Activated CD8-positive, alpha-beta memory T cell treated with anti-CD3 and anti-CD28 coated beads, Interleukin-2, amount 10 ng/mL, durations not matched to agents 7 days and 5 days (primary cell): ENCODE measurements at regions not wholly inside any gene's neighbourhood (a gene's known extent, or its start where the extent isn't known, plus 50 kb on each side); places are given as distances from the start of the nearest gene placed in this dataset.

Experiments
- ATAC-seq: fragments of 150-1000 bp; cut with Tn5 transposase; one replicate; pipeline ENCODE4 v1.10.0; 2021; ENCODE audit warnings: moderate library complexity
- CTCF ChIA-PET: fragments of 350-600 bp; sonication (Branson Sonifier 250); formaldehyde crosslinking; loops from one replicate; lab custom pipeline; 2021; ENCODE audit warnings: antibody characterized with exemption; lab: Charles Lee
- DNase-seq: peaks from one replicate; pipeline ENCODE4 v3.0.0-alpha.2; 2020
- H3K27ac Mint-ChIP-seq: one replicate; pipeline ENCODE4 v1.8.0; 2021; ENCODE audit warnings: mild to moderate bottlenecking, mixed read lengths
- H3K27me3 Mint-ChIP-seq: one replicate; pipeline ENCODE4 v1.8.0; 2021; ENCODE audit warnings: mixed read lengths
- H3K36me3 Mint-ChIP-seq: one replicate; pipeline ENCODE4 v1.8.0; 2021; ENCODE audit warnings: mild to moderate bottlenecking, mixed read lengths
- H3K4me1 Mint-ChIP-seq: one replicate; pipeline ENCODE4 v1.8.0; 2021; ENCODE audit warnings: mixed read lengths
- H3K4me3 Mint-ChIP-seq: one replicate; pipeline ENCODE4 v1.8.0; 2021; ENCODE audit warnings: mild to moderate bottlenecking, moderate library complexity, mixed read lengths
- H3K9me3 Mint-ChIP-seq: one replicate; pipeline ENCODE4 v1.8.0; 2022; ENCODE audit warnings: low read depth, mixed read lengths

GRCh38 chrX:39564751-39565150 lies 533.0 kb downstream of the BCOR start:
- no peak overlapping the region for H3K4me3 Mint-ChIP-seq
- H3K36me3 Mint-ChIP-seq: no peaks in the 10 kb centered on the region
- no peak for DNase-seq
- H3K27me3 Mint-ChIP-seq: no peaks in the 10 kb centered on the region
- CTCF ChIA-PET: no interaction called here
- H3K27ac Mint-ChIP-seq: no peak overlapping the region
- no peak for ATAC-seq
- no peaks in the 10 kb centered on the region for H3K4me1 Mint-ChIP-seq
- H3K9me3 Mint-ChIP-seq: no peaks in the 10 kb centered on the region

- no peak for ATAC-seq
- H3K36me3 Mint-ChIP-seq: no peaks in the 10 kb centered on the region
- no peak for DNase-seq
- no peak overlapping the region for H3K27ac Mint-ChIP-seq
- peaks cover 4% of the 10 kb centered on the region for H3K27me3 Mint-ChIP-seq
- no peak overlapping the region for H3K4me3 Mint-ChIP-seq
- CTCF ChIA-PET: no interaction called here
- H3K9me3 Mint-ChIP-seq: no peaks in the 10 kb centered on the region
- peaks cover 13% of the 10 kb centered on the region for H3K4me1 Mint-ChIP-seq
Measured at GRCh38 chrX:39574178-39574577, 523.6 kb downstream of the BCOR start.

DNA sequence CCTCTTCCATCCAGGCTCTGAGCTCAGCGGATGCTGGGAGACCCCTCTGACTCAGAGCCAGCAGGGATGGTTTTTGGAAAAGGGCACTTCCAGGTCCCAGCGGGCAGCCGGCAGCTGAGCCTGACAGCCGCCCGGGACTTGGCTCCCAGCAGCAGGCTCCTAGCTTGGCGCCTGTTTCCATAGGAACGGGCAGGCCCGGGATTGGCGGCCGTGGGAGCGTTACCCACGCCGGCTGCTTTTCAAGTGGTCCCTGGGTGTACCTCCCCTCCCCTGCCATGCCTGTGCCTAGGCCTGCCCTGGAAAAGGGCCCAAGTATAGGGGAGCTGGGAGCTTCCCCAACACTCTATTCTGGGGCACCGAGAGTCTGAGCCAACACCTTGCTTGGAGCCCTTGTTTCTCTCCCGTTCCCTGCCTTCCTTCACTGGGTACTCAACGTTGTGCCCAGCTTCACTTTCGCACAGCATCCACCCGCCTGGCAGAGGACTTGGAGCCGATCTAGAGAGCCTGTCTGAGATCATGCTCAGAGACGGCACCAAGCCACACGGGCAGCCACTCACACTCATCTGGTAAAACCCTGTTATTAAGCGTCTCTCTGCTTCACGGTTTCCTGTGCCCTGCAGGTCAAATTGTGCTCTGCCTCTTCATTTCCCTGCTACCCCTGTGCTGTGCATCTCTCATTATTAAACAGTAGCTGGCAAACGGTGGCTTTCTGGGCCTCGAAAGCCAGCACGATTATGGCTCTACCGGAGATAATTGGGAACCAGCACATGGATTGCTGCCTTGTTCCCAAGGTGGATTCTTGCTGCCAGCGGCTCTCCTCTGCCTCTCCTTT lies 521.5 kb downstream of the BCOR start:
- ATAC-seq (no peak), DNase-seq (no peak)
- no peaks in the 10 kb centered on the region for H3K36me3 Mint-ChIP-seq
- CTCF ChIA-PET: no interaction called here
- peaks cover 16% of the 10 kb centered on the region for H3K4me1 Mint-ChIP-seq
- H3K9me3 Mint-ChIP-seq: no peaks in the 10 kb centered on the region
- no peaks in the 10 kb centered on the region for H3K27me3 Mint-ChIP-seq
- H3K4me3 Mint-ChIP-seq: no peak overlapping the region
- no peak overlapping the region for H3K27ac Mint-ChIP-seq

DNA sequence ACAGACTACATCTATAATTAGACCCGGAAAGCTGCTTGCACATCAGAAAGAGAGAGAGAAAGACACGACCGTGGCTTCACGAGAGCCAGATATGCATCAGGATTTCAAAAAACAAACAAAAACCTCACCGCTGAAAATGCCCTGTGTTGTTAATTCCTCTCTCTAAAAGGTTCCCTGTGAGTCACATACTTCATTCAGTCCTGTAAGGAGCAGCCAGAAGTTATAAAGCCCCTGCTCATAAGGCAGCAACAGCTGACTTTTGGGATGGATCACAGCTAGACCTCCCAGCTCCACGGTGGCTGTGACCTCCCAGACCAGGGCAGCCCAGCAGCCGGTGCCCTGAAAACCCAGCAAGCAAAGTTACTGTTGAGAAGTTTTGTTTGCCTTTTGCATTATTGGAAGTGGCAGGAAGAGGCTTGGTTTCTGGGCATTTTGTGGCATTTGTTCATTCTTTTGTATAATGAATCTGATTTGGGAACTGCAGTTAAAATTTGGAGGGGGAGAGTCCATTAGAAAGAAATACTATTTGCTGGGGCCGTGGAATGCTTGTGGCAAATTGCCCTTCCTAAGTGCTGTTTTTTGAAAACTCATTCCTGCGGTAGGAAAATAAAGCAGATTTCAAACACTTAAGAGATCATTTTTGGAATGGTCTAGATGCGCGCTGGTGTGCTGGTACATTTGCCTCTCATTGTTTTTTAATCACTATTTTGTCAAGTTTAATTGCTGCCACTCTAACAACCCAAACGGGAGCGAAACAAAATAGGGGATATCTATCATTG lies 520.4 kb downstream of the BCOR start:
- no peak for DNase-seq
- Mint-ChIP-seq H3K36me3 (no peaks in the 10 kb centered on the region), H3K9me3 (no peaks in the 10 kb centered on the region), H3K27ac (no peak overlapping the region), H3K4me1 (peaks cover 16% of the 10 kb centered on the region), H3K27me3 (no peaks in the 10 kb centered on the region), H3K4me3 (no peak overlapping the region)
- CTCF ChIA-PET: no interaction called here
- no peak for ATAC-seq

DNA sequence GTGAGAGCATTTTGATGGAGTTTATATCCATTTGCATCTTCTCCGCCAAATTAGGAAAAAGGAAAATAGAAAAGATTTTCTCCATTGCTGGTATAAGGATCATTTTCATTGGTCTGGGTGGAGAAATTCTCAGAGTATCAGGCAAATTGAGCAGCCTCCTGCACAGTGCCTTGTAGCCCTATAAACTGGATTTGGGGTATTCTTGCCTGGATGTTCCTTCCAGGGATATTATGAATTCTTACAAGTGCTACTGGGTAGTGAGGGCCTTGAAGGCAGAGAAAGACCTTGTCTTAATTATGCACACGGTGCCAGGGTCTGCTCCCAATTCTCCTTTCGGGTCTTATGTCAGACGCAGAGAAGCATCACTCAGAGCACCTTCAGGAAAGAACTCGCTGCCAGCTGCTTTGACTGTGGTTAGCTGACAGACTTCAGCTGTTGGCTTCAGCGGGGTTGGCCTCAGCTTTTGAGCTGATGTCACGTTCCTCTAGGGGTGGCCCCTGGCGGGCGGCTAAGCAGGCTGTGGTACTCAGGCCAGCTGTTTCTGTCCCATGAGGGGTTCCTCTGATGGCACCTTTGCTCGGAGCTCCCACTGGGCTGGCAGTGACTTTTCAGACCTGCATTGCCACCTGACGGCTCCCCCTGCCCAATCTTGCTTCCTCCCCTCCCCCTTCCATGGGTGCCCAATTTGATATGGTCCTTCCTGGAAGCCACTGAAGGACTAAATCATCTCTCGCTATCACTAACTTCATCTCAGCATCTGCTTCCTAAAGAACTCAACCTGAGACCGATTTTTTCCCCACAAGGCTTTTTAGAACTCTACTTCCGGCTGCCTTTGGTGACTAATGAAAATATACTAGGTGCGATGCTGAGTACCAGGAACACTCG lies 519.5 kb downstream of the BCOR start:
- CTCF ChIA-PET: no interaction called here
- peak; percentile 69 for DNase-seq
- no peaks in the 10 kb centered on the region for H3K9me3 Mint-ChIP-seq
- H3K27me3 Mint-ChIP-seq: no peaks in the 10 kb centered on the region
- H3K36me3 Mint-ChIP-seq: no peaks in the 10 kb centered on the region
- peaks cover 16% of the 10 kb centered on the region for H3K4me1 Mint-ChIP-seq
- H3K4me3 Mint-ChIP-seq: peak overlapping the region; percentile 41
- ATAC-seq: peak; percentile 78
- H3K27ac Mint-ChIP-seq: peak overlapping the region; percentile 69

GRCh38 chrX:39580043-39580442 lies 517.7 kb downstream of the BCOR start:
- H3K36me3 Mint-ChIP-seq: no peaks in the 10 kb centered on the region
- no peak for DNase-seq

DNA sequence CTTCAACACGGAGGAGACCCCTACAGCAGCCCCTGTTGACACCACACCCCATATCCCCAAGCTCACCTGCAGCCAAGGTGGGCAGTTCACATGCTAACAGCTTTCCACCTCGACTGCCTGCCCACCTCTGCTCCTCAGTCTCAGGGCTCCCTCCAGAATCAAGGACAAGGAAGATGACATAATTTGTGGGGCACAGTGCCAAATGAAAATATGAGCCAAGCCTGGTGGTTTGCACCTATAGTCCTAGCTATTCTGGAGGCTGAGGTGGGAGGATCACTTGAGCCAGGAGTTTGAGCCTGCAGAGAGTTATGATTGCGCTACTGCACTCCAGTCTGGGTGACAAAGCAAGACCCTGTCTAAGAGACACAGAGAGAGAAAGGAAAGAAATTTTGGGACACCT lies 516.3 kb downstream of the BCOR start:
- peaks cover 16% of the 10 kb centered on the region for H3K4me1 Mint-ChIP-seq
- no peaks in the 10 kb centered on the region for H3K27me3 Mint-ChIP-seq
- CTCF ChIA-PET: no interaction called here
- no peaks in the 10 kb centered on the region for H3K36me3 Mint-ChIP-seq
- H3K9me3 Mint-ChIP-seq: no peaks in the 10 kb centered on the region
- no peak overlapping the region for H3K4me3 Mint-ChIP-seq
- H3K27ac Mint-ChIP-seq: no peak overlapping the region
- no peak for DNase-seq
- ATAC-seq: no peak

More at GRCh38 chrX:39580043-39580442, 517.7 kb downstream of the BCOR start:
- H3K27ac Mint-ChIP-seq: no peak overlapping the region
- H3K4me3 Mint-ChIP-seq: no peak overlapping the region
- H3K4me1 Mint-ChIP-seq: peaks cover 16% of the 10 kb centered on the region
- no peak for ATAC-seq
- no peaks in the 10 kb centered on the region for H3K9me3 Mint-ChIP-seq
- CTCF ChIA-PET: no interaction called here
- no peaks in the 10 kb centered on the region for H3K27me3 Mint-ChIP-seq

DNA sequence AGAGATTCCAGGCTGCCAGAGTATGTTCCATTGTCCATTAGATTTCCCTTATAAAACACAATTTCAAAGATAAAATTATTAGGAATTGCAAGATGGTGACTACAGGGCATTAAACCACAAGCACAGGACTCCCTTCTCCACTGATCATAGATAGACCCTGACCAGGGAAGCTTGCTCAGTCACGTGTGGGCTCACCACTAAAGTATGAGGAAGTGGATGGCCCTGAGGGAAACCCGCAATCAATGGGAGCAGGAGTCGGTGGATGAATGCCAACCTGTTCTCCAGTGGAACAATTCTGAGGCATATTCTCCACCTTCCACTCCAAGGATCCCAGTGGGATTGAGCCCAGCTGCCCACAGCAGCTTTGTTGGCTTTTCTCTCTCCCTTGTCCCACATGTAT lies 515.7 kb downstream of the BCOR start:
- H3K4me3 Mint-ChIP-seq: no peak overlapping the region
- H3K27me3 Mint-ChIP-seq: no peaks in the 10 kb centered on the region
- DNase-seq: no peak
- ATAC-seq: no peak
- CTCF ChIA-PET: no interaction called here
- H3K36me3 Mint-ChIP-seq: no peaks in the 10 kb centered on the region
- no peaks in the 10 kb centered on the region for H3K9me3 Mint-ChIP-seq
- H3K27ac Mint-ChIP-seq: no peak overlapping the region
- peaks cover 16% of the 10 kb centered on the region for H3K4me1 Mint-ChIP-seq

DNA sequence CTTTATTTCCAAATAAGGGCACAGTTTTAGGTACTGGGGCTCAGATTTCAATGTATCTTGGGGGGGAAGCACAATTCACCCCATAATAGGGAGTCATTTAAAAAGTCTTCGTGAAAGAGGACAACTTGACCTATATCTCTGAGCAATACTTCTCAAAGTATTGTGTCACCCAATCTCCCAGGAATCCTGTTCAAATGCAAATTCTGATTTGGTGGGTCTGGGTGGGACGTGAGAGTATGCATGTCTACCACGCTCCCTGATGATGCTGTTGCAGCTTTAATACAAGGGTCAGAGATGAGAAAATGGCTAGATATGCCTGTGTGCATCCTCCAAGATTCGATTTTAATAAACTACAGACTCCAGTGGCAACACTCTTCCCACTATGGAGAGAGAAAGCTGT lies 514.8 kb downstream of the BCOR start:
- no peaks in the 10 kb centered on the region for H3K27me3 Mint-ChIP-seq
- no peak overlapping the region for H3K4me3 Mint-ChIP-seq
- no peaks in the 10 kb centered on the region for H3K36me3 Mint-ChIP-seq
- ATAC-seq (no peak), DNase-seq (no peak)
- peaks cover 14% of the 10 kb centered on the region for H3K4me1 Mint-ChIP-seq
- no peak overlapping the region for H3K27ac Mint-ChIP-seq
- CTCF ChIA-PET: no interaction called here
- no peaks in the 10 kb centered on the region for H3K9me3 Mint-ChIP-seq

GRCh38 chrX:39585808-39586207 lies 511.9 kb downstream of the BCOR start:
- DNase-seq (no peak), ATAC-seq (no peak)
- no peak overlapping the region for H3K4me3 Mint-ChIP-seq
- CTCF ChIA-PET: no interaction called here
- no peaks in the 10 kb centered on the region for H3K27me3 Mint-ChIP-seq
- peaks cover 2% of the 10 kb centered on the region for H3K4me1 Mint-ChIP-seq
- H3K27ac Mint-ChIP-seq: no peak overlapping the region
- no peaks in the 10 kb centered on the region for H3K9me3 Mint-ChIP-seq
- H3K36me3 Mint-ChIP-seq: no peaks in the 10 kb centered on the region

- Mint-ChIP-seq H3K4me1 (peaks cover 2% of the 10 kb centered on the region), H3K9me3 (no peaks in the 10 kb centered on the region), H3K4me3 (no peak overlapping the region), H3K27ac (no peak overlapping the region), H3K27me3 (no peaks in the 10 kb centered on the region), H3K36me3 (no peaks in the 10 kb centered on the region)
- no peak for DNase-seq
- no peak for ATAC-seq
- CTCF ChIA-PET: no interaction called here
Measured at GRCh38 chrX:39586359-39586758, 511.4 kb downstream of the BCOR start.

DNA sequence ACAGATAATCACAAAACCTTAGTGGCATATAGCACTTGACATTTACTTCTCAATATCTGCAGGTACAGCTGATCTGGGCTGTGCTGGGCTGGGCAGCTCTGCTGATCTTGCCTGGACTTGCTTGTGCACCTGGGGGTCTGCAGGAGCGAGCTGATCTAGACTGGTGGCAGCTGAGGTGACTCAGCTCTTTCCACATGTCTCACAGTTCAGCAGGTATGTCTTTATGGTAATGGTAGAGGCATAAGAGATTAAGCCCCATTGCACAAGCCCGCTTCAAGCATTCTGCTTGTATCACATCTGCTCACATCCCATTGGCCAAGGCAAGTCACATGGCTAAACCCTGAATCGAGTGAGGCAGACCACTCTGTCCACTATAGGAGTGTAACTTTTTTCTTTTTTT lies 506.7 kb downstream of the BCOR start:
- ATAC-seq (no peak), DNase-seq (no peak)
- no peaks in the 10 kb centered on the region for H3K27me3 Mint-ChIP-seq
- no peak overlapping the region for H3K27ac Mint-ChIP-seq
- H3K4me3 Mint-ChIP-seq: no peak overlapping the region
- CTCF ChIA-PET: no interaction called here
- H3K36me3 Mint-ChIP-seq: no peaks in the 10 kb centered on the region
- no peaks in the 10 kb centered on the region for H3K9me3 Mint-ChIP-seq
- H3K4me1 Mint-ChIP-seq: peaks cover 2% of the 10 kb centered on the region

DNA sequence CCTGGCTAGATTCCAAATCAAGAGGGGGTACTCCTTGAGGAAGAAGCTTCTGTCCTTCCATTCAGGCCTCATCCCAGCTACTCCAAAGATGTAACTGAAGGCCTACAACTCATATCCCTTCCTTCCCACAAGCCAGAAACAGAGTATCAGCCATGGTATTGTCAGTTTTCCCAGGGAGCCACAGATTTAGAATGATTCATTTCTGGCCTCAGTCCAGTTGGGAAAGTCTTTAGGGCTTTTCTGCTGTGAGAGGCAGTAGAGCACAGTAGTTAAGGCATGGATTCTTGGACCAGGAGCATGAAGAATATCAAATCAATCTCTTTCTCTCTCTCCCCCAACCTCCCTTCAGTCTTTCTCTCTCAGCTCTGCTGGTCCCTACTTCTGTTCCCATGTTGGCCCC lies 505.0 kb downstream of the BCOR start:
- no peaks in the 10 kb centered on the region for H3K36me3 Mint-ChIP-seq
- no peak for DNase-seq
- no peak overlapping the region for H3K27ac Mint-ChIP-seq
- no peaks in the 10 kb centered on the region for H3K27me3 Mint-ChIP-seq
- H3K4me1 Mint-ChIP-seq: peaks cover 2% of the 10 kb centered on the region
- no peak overlapping the region for H3K4me3 Mint-ChIP-seq
- H3K9me3 Mint-ChIP-seq: no peaks in the 10 kb centered on the region
- CTCF ChIA-PET: no interaction called here
- no peak for ATAC-seq
